HG03060 (cell line): ENCODE measurements at regions not wholly inside any gene's neighbourhood (a gene's known extent, or its start where the extent isn't known, plus 50 kb on each side); places are given as distances from the start of the nearest gene placed in this dataset.
"Not testable (repeated sequence)": the region's sequence is repeated elsewhere in the genome, so short reads cannot be mapped to it uniquely, and the experiment has no call there.

Source experiments
- ATAC-seq: cut with Tn5 transposase; IDR thresholded peaks from one replicate; pipeline ENCODE4 v1.9.1; 2021; ENCODE audit warnings: low read depth, moderate number of reproducible peaks; ENCODE audit not compliant: unreplicated experiment

DNA sequence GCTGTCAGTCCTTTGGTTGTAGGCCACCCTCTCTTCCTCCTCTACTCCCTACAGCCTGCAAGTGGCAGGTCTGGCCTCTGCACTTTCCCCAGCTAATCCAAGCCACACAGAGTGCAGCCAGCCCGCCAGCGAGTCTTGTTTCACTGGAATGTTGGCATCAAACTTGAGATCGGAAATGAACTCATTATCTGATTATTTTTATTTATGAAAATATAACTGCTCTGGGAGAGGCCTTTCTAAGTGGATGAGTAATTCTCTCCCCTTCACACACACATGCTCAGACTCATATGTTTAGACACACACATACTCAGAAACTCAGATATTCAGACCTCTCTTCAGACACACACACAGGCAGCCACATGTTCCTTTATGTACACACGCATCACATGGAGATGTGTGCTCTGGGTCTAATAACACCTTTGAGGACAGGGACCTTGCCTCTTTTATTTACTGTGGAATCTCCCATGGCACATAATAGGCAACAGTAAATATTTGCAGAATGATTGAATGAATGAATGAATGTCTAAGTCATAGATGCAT is 151.3 kb downstream of the ZFP36L2 start:
- no peak for ATAC-seq

DNA sequence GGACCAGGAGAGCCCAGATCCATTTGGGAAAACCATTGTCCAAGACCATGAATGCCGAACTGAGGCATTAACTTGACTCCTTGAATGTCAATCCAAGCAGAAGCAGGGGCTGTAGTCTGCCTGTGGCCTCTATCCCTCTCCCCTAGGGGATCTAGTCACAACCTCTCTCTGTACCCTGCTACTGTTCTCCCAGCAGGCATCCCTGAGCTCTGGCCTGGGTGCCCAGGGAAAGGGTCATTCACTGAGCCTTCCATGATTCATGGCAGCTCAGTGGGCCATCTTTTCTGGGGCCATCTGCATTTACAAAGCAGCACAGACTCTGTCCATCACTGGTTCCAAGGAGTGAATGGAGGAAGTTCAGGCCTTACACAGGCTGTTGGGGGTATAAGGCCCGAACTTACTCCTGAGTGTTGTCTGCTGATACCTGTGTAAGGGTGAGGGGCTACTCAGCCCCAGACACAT is 151.8 kb downstream of the ZFP36L2 start:
- no peak for ATAC-seq

DNA sequence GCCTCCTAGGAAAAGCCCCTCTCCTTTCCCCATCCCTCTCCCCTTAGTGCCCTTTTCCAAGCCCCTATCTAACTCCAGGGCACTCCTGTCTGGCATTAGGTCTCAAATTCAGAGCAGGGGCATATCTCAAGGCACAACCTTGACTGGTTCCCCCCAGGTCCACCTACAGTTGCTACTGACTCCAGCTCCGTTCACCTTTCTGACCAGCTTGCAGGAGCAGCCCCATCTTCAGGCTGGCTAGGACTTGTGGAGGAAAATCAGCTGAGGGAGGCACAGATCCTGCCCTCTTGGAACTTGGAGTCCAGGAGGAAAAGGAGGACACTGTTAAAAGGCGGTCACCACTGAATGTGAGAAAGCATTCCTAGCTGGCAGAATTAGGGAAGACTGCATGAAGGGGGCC is 152.4 kb downstream of the ZFP36L2 start:
- no peak for ATAC-seq

DNA sequence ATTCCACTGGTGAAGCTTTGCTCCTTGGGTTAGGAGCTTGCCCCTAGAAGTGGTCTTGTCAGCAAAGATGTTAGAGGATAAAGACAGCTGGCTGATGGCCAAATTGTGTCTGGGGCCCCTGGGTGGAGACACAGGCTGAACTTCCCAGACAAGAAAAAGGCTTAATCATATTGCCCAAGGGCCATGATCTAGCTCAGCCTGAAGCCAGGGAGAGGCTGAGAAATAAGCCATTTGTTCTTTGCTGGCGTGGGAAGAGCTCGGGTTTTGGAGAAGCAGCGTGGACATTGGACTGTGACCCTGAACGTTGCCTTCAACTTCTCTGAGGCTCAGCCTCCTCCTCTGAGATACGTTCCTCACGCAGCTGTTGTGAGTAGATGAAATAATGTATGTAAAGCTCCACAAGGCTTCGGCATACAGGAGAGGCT is 153.0 kb downstream of the ZFP36L2 start:
- ATAC-seq: no peak

DNA sequence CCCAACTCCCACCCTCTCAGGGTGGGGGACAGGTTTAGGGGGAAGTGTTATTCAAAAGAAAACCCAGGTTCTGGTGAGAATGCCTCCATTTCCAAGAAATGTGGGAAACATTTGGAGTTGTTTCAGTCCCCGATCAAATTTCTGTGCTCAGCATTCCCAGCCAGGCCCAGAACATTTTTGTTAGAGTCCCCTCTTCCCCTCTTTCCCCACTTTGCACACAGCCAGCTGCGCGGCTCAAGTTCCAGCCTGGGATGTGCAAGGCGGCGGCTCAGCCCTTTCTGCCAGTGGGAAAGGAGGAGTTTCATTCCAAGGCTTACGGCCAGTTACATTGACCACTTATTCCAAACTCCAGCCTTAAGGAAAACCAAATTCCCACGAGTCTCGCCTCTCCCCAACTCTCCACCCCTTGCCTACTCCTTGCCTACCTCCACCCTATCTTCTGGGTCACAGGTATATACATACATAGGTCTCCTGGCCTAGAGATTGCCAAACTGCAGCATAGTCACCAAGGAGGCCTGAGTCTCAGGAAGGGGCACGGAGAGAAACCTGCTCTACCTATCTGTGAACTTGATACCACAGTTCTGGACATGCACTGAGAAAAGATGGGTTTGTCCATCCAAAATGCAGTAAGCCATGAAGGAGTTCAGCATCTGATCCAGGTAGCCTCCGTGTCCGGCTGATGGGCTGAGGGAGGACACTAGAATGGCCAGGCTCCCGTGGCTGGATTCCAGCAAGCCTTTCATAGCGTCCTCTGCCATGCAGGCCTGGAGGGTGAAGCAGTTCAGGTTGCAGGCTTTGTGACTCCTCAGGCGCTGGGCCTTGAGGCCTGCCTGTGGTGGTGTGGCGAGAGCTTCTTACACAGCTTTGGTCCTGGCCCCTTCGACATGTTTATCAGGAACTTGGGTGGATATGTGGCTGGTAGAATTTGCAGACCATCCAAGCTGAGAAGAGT is 154.5 kb downstream of the ZFP36L2 start:
- no peak for ATAC-seq

DNA sequence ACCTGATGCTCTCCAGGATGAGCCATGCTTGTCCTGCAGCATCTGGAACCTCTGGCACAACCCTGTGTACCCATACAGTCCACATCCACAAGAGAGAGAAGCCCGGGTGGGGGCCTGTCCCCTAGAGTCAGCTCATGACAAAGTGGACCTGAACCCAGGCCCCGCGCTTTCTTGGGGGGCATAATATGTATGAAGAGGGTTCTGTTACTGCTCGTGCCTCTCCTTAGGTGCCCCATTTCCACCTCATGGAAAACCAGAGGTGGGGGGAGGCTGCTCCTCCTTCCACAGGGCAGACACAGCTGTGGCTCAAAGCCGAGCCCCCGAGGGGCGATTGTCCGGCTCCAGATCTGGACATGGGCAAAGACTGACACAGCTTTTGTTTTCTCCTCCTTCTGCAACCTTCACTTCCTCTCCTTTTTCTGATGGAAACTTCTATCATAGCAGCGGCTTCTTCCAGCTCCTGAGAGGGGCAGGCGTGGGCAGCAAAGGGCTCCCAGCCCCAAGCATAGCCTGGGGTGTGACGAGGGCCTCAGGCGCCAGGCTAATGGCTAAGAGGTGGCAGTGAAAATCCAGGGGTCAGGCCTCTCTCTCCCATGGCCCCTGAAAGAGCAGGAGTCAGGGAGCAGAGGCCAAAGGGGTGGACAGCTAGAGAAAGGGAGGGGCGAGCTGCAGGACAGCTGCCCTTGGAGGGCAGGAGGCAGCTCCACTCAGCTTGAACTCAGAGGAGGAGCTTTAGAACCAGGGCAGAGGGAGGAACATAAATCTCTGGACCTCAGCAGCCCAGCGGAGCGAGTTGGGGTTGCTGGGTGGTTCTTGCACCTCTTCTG is 155.5 kb downstream of the ZFP36L2 start:
- ATAC-seq: no peak

DNA sequence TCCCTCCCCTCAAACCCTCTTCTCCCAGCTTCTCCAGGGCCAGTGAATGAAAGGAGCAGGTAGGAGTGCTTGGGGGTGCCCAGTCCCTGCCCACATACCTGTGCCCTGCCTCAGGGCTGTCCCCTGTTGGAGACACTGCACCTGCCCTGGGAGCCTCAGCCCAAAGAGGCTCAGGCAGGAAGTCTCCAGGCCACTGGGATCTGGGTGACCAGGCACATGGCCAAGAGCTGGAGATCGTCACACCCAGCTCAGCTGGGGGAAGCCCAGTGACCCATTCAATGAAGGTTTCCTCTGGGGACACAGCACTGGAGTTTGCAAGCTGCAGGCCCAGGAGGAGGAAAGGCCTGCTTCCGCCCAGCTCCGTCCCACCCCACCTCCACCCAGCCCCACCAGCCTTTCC is 156.4 kb downstream of the ZFP36L2 start:
- no peak for ATAC-seq

DNA sequence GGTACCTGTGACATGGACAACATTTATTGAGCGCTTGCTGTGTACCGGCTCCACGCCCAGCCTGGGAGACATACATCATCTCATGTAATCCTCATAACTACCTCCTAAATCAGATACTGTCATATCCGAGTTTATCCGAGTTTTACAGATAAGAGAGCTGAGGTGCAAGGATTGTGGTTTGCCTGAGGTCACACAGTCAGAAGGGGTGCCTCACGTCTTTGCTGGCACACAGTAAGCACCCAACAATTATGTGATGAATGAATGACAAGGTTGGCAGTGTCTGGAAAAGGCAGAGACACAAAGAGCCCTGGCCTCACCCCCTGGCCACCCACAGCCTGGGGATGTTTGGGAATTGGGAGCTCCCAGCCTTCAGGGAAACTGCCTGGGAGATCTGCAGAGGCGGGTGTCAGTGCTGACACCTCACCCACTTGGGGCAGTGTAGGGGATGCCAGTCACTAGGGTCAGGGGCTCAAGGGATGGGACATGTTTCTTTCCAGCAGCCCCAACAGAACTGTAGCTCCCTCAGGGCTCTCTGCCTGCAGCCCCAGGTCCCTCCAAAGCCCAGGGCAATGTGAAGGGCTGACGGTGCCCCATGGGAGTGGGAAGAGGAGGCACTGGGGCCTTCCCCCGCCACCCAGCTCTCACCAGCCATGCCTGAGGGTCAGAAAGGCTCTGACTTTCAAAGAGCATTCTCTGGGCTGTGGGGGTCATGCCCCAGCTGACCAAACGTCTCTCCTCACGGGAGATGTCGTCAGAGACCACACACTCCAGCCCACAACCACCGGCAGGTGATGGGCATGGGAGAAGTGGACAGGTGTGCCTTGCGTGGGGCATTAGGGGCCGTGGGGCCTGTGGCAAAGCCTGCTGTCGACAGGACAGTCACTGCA is 157.5 kb downstream of the ZFP36L2 start:
- ATAC-seq: no peak

DNA sequence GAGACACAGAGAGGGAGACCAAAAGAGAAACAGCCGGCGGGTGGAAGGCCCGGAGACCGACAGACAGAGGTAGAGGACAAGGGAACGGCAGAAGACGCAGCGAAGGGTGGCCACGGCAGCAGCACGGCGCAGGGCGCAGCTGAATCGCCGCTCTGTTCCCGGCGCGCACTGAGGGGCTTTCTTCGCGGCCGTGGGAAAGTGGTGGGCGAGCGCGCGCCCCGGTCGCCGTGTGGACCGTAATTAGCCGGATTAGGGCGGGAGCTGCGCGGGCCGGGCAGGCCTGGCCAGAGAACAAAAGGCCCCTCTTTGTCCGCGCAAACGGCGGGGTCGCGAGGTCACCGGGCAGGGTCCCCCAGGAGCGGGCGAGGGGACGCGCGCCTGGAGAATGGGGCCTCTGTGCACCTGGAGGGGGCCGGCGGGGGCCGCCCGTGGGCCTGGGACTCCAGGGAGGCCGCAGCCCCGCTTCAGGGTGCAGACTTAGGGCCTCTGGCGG is 158.3 kb downstream of the ZFP36L2 start:
- ATAC-seq: no peak

DNA sequence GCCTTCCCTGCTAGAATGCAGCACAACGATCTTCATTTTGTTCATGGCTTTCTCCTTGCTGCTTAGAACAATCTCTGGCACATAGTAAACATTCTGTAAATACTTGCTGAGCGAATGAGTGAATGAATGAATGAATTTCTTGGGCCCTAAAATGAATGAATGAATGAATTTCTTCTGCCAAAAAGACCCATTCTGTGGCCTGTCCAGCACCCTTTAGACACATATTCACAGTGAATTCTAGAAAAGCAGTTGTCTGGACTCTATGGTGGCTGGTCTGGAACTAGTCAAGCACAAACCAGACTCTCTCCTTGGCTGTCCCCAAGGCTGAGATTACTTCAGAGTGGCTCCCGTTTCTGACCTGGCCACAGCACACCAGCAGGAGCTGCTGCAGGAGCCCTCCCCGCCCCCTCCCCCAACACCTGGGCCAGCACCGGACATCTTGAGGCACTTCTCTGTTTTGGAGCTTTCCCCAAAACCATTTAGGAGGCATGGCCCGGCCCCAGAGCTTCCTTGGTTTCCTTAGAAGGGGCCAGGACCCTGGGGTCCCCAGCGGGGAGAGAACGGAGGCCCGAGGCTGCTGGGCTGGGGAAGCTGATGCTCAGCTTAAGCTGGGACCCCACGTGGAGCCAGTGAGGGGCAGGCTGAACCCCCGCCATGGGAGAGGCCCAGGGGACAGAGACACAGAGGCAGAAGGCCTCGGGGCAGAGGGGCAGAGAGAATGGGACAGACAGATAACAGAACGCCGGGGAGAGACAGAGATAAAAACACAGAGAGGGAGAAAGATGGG is 159.0 kb downstream of the ZFP36L2 start:
- ATAC-seq: no peak

DNA sequence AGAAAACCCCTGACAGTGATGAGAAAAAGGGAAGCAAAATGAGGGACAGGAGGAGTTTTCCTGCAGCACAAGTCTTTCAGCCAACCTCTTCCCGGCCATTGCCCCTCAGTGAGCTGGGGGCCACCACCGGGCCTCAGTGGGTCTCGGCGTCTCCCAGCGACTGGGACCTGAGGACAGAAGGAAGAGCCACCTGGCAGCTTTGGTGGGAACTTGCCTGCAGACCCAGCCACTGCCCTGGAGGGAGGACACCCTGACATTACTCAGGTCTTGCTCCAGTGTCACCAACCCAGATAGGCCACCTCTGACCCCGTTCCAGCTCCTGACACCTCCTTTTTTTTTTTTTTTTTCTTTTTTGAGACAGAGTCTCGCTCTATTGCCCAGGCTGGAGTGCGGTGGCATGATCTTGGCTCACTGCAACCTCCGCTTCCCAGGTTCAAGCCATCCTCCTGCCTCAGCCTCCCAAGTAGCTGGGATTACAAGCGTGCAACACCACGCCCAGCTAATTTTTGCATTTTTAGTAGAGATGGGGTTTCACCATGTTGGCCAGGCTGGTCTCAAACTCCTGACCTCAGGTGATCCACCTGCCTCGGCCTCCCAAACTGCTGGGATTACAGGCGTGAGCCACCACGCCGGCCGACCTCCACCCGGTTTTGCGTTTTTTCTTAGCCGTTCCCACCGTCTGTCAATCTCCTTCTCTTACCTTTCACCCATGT is 159.7 kb downstream of the ZFP36L2 start:
- ATAC-seq: not testable (repeated sequence)

DNA sequence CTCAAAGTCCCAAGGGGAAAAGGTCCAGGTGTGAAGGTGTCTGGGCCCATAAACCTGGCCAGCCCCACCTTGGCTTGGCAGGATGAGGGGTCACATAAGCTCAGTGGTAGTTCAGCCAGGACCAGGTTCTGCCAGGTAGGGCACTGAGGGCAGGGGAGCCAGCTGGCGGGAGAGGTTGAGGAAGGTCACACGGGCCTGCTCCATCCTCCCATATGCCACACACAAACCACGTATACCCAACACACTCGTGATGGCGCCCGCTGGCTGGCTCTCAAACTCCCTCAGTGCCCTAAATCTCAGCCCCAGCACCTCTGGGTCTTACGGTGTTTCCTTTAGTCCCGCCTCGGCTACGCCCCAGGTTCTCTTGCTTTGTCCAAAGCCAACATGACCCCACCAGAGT is 160.5 kb downstream of the ZFP36L2 start:
- ATAC-seq: no peak

DNA sequence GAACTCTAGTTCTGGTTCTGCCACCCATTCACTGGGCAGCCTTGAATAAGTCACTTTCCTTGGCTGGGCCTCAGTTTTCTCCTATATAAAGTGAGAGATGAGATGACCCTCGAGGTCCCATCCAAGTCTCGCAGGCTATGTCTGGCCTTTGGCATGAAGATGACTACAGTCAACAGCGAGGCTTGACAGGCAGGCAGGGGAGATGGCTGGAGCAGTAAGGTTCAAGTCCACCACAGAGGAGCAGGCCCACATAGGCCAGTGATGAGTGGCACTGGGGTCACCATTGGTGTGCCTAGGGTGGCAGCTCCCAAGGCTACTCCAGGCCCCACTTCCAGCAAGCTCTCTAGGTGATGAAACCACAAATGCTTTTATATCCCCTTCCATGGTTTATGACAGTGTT is 161.4 kb downstream of the ZFP36L2 start:
- ATAC-seq: no peak

DNA sequence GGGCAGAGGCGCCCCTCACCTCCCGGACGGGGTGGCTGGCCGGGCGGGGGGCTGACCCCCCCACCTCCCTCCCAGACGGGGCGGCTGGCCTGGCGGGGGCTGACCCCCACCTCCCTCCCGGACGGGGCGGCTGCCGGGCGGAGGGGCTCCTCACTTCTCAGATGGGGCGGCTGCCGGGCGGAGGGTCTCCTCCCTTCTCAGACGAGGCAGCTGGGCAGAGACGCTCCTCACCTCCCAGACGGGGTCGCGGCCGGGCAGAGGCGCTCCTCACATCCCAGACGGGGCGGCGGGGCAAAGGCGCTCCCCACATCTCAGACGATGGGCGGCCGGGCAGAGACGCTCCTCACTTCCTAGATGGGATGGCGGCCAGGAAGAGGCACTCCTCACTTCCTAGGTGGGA is 163.3 kb downstream of the ZFP36L2 start:
- ATAC-seq: not testable (repeated sequence)

DNA sequence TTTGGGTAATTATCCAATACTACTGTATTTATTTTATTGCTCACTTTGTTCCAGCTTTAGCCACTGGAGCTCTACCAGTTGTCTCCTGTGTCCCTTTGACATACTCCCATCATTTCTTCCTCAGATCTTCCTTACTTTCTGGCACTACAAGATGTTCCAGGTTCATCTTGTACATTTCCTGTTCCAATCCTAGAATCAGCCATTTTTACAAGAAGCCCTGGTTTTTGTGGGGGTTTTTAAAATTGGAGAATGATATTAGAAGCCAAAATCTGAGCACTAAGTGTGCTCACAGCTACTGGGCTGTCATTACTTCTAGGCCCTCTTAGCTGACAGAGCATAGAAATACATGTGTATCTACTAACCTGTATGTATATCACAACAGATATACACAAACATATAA is 164.3 kb downstream of the ZFP36L2 start:
- ATAC-seq: no peak

DNA sequence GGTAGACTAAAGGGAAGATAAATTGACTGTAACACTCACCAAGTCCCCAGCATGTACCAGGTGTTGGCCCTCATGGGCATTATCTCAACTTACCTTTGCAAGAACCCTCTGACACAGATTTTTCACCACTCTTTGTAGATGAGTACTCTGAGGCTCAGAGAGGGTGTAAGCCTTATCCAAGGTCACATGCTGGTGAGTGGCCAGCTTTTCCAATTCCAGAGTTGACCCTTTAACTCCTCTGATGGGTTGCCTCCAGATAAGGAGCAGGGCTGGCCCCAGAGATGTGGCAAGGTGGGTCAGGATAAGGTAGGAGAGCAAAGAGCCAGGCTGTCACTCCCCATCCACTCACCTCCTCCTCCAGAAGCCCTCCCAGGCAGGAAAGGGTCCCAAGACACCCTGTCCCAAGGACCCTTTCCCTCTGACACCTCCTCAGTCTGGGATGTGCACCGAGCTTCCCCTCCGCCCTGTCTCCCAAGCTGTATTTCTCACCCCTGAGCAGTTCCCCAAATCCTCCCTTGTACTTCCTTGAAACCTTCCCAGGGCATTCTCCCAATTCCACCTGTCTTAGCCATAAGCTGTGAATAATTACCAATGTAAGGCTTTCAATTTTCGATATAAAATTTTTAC is 165.9 kb downstream of the ZFP36L2 start:
- ATAC-seq: no peak

DNA sequence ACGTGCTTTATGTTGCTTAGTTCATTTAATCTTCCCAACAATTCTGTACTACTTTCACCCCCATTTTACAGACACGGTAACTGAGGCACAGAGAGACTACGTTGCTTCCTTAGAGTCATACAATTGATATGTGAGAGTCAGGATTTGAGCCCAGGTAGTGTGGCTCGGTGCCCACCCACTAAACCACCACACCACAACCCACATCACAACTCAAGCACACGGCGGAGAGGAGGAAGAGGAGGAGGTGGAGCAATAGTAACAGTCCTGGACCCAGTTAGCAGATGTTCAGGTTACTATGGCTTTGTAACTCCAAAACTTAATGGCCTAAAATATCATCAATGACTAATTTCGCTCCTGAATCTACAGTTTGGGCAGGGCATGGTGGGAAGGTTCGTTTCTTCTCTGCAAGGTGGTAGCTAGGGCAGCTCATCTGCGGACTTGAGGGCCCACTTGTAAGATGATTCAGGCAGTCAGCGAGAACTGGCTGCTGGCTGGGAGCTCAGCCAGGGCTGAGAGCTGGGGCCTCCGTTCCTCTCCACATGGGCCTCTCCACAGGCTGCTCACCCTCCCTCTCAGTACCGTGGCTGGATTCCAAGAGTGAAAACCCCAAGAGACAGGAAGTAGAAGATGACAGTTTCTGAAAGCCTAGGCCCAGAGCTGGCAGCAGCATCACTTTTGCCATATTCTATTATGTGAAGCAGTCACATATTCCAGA is 167.1 kb downstream of the ZFP36L2 start:
- no peak for ATAC-seq

DNA sequence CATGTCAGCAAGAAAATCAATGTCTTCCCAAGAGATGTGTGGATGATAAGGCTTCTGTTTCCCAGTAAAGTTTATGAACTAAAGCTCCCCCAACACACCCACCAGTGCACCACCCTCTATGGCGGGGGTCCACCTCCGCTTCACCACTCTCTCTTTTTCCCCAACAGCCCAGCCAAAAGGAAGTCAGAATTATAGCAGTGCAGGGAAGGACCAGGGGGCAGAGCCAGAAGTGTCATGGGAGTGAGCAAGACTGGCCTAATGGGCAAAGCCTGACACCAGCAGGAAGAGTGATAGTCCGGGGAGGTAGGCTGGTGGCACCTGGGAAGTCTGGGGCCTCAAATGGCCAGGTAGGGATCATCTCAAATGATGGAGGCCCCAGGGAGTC is 167.7 kb downstream of the ZFP36L2 start:
- ATAC-seq: no peak
